Muscle of back (tissue), 3 donors: ENCODE measurements at regions not wholly inside any gene's neighbourhood (a gene's known extent, or its start where the extent isn't known, plus 50 kb on each side); places are given as distances from the start of the nearest gene placed in this dataset.
A peak's percentile ranks its signal among the peaks of the same experiment; 100 is the strongest.
"Not testable (repeated sequence)": the region's sequence is repeated elsewhere in the genome, so short reads cannot be mapped to it uniquely, and the experiment has no call there.

Experiments used
- DNase-seq, 3 donors: peaks; one replicate each; pipeline versions ENCODE4 v3.0.0 to v3.0.0-alpha.2; 2013

GRCh38 chr7:153939654-153940053 lies 112.5 kb upstream of the DPP6 start:
- no peak for DNase-seq

GRCh38 chr7:153941061-153941460 lies 111.1 kb upstream of the DPP6 start:
- no peak for DNase-seq

- DNase-seq = no peak
Measured at GRCh38 chr7:153942036-153942435, 110.2 kb upstream of the DPP6 start.

GRCh38 chr7:153943457-153943856 lies 108.7 kb upstream of the DPP6 start:
- DNase-seq = no peak

- peak in 1 of 3 donors; percentile 37 for DNase-seq
Measured at GRCh38 chr7:153943861-153944260, 108.3 kb upstream of the DPP6 start.

DNA sequence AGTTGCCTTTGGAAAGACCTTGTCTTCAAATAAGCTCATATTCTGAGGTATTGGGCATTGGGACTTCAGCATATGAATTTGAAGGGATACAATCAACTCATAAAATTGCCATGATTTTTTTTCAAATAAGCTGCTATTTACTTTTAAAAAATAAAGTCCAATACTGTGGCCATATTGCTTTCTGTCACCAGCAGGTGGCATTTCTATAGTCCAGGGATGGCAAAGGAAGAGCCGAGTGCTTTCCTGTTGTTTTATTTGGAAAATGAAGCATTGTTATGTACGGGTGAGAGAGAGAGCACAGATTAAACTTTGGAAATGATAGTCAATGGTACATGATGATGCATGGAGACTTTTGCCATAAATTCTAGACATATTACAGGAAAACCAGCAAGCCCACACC lies 104.1 kb upstream of the DPP6 start:
- no peak for DNase-seq

DNA sequence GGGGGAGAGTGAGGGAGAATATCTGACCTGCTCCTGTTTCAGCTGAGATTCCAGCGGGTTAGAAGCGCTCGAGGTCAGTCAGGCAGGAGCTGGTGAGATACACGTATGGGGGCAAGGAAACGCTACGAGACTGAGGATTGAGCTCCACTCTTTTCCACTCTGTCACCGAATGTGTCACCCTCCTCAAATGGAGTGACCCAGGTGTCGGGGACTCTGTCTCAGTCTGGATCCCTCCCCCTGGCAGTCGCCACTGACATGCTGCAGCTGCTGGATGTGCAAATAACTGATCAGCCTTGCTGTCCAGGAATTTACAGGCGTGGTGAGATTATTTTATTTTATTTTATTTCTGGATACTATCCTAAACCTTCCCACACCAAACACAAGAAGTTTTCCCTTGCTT lies 100.9 kb upstream of the DPP6 start:
- no peak for DNase-seq

GRCh38 chr7:153954477-153954876 lies 97.7 kb upstream of the DPP6 start:
- no peak for DNase-seq

DNA sequence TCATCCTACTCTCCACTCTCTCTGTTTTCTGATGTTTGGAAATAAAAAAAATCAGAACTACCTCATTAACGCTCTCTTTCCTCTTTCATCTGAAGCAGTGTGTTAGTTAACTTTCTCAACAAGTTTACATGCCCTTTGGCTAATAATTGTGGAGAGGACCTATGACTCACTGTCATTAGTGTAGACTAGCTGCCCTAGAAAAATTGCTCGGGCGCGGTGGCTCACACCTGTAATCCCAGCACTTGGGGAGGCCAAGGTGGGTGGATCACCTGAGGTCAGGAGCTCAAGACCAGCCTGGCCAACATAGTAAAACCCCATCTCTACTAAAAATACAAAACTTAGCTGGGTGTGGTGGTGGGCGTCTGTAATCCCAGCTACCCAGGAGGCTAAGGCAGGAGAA lies 94.5 kb upstream of the DPP6 start:
- not testable (repeated sequence) for DNase-seq

DNA sequence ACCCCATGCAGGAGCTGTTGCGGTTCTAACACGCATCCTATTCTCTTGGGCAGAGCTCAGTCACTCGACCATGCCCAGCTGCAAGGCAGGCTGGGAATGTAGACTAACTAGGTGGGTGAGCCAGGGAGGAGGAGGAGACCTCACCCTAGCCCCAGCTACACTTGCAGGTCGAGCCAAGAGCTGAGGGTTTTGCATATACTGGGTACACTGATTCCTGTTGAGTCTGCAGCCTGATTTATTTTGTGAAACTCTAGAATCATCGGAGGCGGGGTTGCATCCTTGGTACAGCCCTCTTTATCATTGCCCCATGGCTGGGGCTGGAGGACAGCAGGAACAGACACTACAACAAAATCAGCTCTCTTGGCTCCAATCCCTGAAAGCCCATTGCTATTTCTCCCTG lies 93.8 kb upstream of the DPP6 start:
- DNase-seq = not testable (repeated sequence)

DNA sequence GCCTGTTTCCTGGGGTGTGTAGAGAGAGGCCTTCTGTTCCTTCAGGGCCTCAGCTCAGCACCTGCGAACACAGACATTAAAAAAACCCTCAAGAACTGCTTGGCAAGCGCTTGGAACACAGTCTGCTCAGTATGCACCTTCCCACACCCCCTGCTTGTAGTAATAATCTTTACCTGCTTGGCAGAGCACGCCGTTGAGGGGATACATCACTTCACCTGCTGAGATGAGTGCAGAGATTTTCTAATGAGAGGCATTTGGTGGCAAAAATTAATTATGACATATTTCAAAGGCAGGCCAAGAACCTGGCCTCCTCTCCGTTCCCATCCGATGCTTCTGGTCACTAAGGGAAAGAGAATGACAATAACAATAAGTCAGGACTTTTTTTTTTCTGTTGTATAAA lies 93.4 kb upstream of the DPP6 start:
- DNase-seq = not testable (repeated sequence)

DNA sequence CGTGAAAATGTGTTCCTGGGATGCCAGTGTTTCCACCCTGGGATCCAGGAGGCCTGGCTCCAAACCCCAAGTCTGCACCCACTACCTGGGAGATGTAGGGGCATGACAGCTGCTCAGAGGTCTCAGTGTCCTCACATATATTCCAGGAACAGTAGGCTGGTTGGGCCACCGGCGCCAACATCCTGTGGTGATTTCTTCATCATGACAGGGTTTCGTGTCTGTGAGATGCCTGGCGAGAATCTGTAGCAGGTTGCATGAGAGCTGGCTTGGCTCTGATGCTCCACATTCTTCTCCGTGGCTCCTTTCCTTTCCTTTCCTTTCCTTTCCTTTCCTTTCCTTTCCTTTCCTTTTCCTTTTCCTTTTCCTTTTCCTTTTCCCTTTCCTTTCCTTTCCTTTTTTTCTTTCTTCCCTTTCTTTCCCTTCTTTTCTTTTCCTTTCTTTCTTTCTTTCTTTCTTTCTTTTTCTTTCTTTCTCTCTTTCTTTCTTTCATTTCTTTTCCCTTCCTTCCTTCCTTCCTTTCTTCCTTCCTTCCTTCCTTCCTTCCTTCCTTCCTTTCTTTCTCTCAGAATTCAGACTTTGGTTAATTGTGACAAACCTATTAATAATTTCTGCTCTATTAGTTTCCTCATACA lies 87.6 kb upstream of the DPP6 start:
- DNase-seq = not testable (repeated sequence)

GRCh38 chr7:153969016-153969415 lies 83.2 kb upstream of the DPP6 start:
- DNase-seq = not testable (repeated sequence)

DNA sequence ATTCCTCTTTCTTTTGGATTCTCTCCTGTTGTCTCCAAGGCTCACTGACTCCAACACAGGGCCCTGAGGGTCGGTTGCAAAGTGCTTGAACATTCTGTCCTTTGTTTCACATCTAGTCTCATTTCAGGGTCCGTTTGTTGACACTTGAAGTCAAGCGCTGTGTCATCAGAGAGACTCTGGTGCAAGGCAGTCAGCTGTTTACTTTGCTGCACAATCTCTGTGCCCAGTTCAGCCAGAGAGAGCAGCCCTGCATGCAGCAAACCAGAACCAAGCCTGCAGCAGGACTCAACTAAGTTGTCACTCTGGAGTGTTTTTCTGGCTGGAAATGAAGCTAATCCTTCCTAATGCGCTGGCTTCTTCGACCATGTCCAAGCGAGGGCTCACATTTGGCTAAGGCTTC lies 77.6 kb upstream of the DPP6 start:
- not testable (repeated sequence) for DNase-seq

DNA sequence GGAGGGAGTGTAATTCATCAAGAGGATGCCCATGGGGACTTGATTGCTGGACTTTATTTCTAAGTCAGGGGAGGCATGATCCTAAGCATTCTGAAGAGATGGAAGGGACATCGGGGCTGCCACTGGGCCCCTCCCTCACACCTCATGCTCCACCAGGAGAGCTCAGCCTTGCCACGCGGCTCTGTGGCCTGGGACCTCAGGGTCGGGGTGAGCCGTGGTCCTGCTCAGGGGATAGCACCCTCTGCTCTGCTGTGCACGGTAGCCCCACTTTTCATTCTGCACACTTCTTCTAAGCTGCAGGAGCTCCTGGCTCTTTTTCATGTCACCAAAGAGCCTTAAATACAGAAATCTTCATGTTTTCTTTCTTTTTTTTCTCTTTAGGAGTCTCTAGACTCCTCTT lies 75.5 kb upstream of the DPP6 start:
- not testable (repeated sequence) for DNase-seq

GRCh38 chr7:153983186-153983585 lies 69.0 kb upstream of the DPP6 start:
- not testable (repeated sequence) for DNase-seq

GRCh38 chr7:153989066-153989627 lies 63.1 kb upstream of the DPP6 start:
- DNase-seq = not testable (repeated sequence)

GRCh38 chr7:153989742-153990425 lies 62.3 kb upstream of the DPP6 start:
- DNase-seq = not testable (repeated sequence)

- DNase-seq = not testable (repeated sequence)
Measured at GRCh38 chr7:153991471-153991870, 60.7 kb upstream of the DPP6 start.

- DNase-seq = not testable (repeated sequence)
Measured at GRCh38 chr7:153993402-153993801, 58.8 kb upstream of the DPP6 start.

- not testable (repeated sequence) for DNase-seq
Measured at GRCh38 chr7:153998896-153999295, 53.3 kb upstream of the DPP6 start.
